ENCODE measurements at regions not wholly inside any gene's neighbourhood (a gene's known extent, or its start where the extent isn't known, plus 50 kb on each side); places are given as distances from the start of the nearest gene placed in this dataset.

DNA sequence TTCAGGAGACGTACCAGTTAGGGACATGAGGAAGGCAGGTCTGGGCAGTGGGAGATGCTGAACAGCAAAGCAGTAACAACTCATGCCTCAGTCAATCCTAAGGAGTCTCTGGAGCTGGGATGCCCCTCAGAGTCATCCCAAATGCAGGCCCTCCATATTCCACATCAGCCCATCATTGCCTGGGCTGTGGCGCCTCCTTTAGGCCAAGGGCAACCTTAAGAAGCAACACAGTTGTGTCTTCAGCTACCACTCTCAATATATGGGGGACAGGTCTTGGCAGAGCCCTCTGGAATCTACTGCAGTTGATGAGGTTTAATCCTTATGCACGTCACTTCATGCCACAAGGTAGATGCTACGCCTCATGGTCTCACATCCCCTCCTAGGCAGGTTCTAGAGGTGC, 682.0 kb upstream of the RAB6C start:
- Histone ChIP-seq H2AFZ (ENCODE audit: control insufficient read depth, low read length) (no peak overlapping the region), H3K4me3 (ENCODE audit: control insufficient read depth in 2 of 3, extremely low read depth in 1 of 3, insufficient read depth in 2 of 3, low read depth in 1 of 3, low read length in 3 of 3) (no peak overlapping the region), H3K27me3 (ENCODE audit: control insufficient read depth, extremely low read depth, insufficient read depth, low read length) (no peaks in the 10 kb centered on the region), H3K9me1 (ENCODE audit: control insufficient read depth, extremely low read depth, insufficient read depth, low read length) (no peaks in the 10 kb centered on the region), H3K27ac (ENCODE audit: control insufficient read depth, insufficient read depth, low read length) (no peak overlapping the region), H3K4me2 (ENCODE audit: control insufficient read depth, extremely low read depth, insufficient read depth, low read depth, low read length) (no peak overlapping the region), H3K9ac (ENCODE audit: control insufficient read depth, extremely low read depth, insufficient read depth, low read length) (no peak overlapping the region), H3K9me3 (ENCODE audit: control insufficient read depth, low read depth, low read length) (no peaks in the 10 kb centered on the region), H3K79me2 (ENCODE audit: control insufficient read depth, insufficient read depth, low read length) (no peaks in the 10 kb centered on the region), H3K36me3 (ENCODE audit: control insufficient read depth in 2 of 2, extremely low read depth in 1 of 2, insufficient read depth in 2 of 2, low read length in 2 of 2) (no peaks in the 10 kb centered on the region), H3K4me1 (ENCODE audit: control insufficient read depth, extremely low read depth, insufficient read depth, low read length) (no peaks in the 10 kb centered on the region), H4K20me1 (ENCODE audit: control insufficient read depth, extremely low read depth, insufficient read depth, low read length) (no peaks in the 10 kb centered on the region)
- no peak for DNase-seq (ENCODE audit: low read depth, low spot score)
- dilution Hi-C loops (cut with MboI; ENCODE audit: extremely low pct_ligation_motif_present, low sequenced_read_pairs) = no loop called here
- FAIRE-seq = no peak
- no peak for TF ChIP-seq EZH2 (IDR thresholded peaks at IDR 0.05; ENCODE audit: low read length)
- TF ChIP-seq, protein P1, sequence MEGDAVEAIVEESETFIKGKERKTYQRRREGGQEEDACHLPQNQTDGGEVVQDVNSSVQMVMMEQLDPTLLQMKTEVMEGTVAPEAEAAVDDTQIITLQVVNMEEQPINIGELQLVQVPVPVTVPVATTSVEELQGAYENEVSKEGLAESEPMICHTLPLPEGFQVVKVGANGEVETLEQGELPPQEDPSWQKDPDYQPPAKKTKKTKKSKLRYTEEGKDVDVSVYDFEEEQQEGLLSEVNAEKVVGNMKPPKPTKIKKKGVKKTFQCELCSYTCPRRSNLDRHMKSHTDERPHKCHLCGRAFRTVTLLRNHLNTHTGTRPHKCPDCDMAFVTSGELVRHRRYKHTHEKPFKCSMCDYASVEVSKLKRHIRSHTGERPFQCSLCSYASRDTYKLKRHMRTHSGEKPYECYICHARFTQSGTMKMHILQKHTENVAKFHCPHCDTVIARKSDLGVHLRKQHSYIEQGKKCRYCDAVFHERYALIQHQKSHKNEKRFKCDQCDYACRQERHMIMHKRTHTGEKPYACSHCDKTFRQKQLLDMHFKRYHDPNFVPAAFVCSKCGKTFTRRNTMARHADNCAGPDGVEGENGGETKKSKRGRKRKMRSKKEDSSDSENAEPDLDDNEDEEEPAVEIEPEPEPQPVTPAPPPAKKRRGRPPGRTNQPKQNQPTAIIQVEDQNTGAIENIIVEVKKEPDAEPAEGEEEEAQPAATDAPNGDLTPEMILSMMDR (optimal IDR thresholded peaks at IDR 0.05 in 1 of 3, IDR thresholded peaks at IDR 0.05 in 1 of 3, conservative IDR thresholded peaks at IDR 0.05 in 1 of 3; ENCODE audit: extremely low read depth in 1 of 3, insufficient read depth in 2 of 3, low read length in 3 of 3) = peak; percentile 22 to 60 (median 40)

DNA sequence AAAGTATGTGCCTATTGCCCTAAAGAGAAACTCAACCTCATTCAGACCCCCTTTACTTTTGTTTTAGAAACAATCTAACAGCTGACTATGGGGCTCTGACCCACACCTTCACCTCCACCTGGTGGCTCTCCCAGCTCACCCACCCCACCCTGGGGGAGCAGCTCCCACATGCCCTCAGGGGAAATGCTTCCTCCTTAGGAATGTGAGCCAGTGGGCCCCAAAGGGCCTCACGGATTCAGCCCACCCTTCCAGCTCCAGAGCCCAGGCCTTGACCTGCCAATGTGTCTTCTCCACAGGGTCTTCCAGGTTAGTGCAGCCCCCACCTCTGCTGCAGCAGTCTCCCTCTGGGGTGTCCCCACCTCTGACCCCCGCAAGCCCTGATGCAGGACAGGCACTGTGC, 680.1 kb upstream of the RAB6C start:
- Histone ChIP-seq H3K9me1 (ENCODE audit: control insufficient read depth, extremely low read depth, insufficient read depth, low read length) (no peaks in the 10 kb centered on the region), H2AFZ (ENCODE audit: control insufficient read depth, low read length) (no peak overlapping the region), H3K27ac (ENCODE audit: control insufficient read depth, insufficient read depth, low read length) (no peak overlapping the region), H3K4me3 (ENCODE audit: control insufficient read depth in 2 of 3, extremely low read depth in 1 of 3, insufficient read depth in 2 of 3, low read depth in 1 of 3, low read length in 3 of 3) (no peak overlapping the region), H3K4me1 (ENCODE audit: control insufficient read depth, extremely low read depth, insufficient read depth, low read length) (no peaks in the 10 kb centered on the region), H3K36me3 (ENCODE audit: control insufficient read depth in 2 of 2, extremely low read depth in 1 of 2, insufficient read depth in 2 of 2, low read length in 2 of 2) (no peaks in the 10 kb centered on the region), H3K9ac (ENCODE audit: control insufficient read depth, extremely low read depth, insufficient read depth, low read length) (no peak overlapping the region), H4K20me1 (ENCODE audit: control insufficient read depth, extremely low read depth, insufficient read depth, low read length) (no peaks in the 10 kb centered on the region), H3K4me2 (ENCODE audit: control insufficient read depth, extremely low read depth, insufficient read depth, low read depth, low read length) (no peak overlapping the region), H3K27me3 (ENCODE audit: control insufficient read depth, extremely low read depth, insufficient read depth, low read length) (no peaks in the 10 kb centered on the region), H3K79me2 (ENCODE audit: control insufficient read depth, insufficient read depth, low read length) (no peaks in the 10 kb centered on the region), H3K9me3 (ENCODE audit: control insufficient read depth, low read depth, low read length) (no peaks in the 10 kb centered on the region)
- FAIRE-seq (no peak), DNase-seq (ENCODE audit: low read depth, low spot score) (no peak)
- dilution Hi-C loops (cut with MboI; ENCODE audit: extremely low pct_ligation_motif_present, low sequenced_read_pairs) = no loop called here
- TF ChIP-seq, protein P1 (optimal IDR thresholded peaks at IDR 0.05 in 1 of 3, IDR thresholded peaks at IDR 0.05 in 1 of 3, conservative IDR thresholded peaks at IDR 0.05 in 1 of 3; ENCODE audit: extremely low read depth in 1 of 3, insufficient read depth in 2 of 3, low read length in 3 of 3) = no peak
- no peak for TF ChIP-seq EZH2 (IDR thresholded peaks at IDR 0.05; ENCODE audit: low read length)
